ENCODE measurements at regions not wholly inside any gene's neighbourhood (a gene's known extent, or its start where the extent isn't known, plus 50 kb on each side); places are given as distances from the start of the nearest gene placed in this dataset.
"Not testable (repeated sequence)": the region's sequence is repeated elsewhere in the genome, so short reads cannot be mapped to it uniquely, and the experiment has no call there.

DNA sequence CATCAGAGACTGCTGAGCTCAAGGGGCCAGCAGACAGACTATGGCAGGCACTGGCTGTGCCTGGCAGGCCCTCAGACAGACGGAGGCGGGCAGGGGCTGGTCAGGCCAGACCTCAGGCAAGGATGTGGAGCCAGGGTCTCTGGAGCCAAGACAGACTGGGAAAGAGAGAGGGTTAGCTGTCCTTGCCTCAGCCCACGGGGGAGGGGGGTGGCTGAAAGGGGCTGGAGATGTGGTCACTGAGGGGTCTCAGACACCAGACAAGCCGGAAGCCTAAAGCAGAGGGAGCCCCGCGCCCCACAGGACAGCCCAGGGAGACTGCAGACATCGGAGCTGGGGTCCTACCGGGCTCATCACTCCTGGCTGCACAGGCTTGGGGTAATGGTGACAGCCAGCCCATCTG is 141.2 kb upstream of the FOXD4L5 start:
- DNase-seq (ENCODE audit: low read depth in 2 of 2), result no peak
- H3K4me3 ChIP-seq (replicated peaks in 1 of 2; ENCODE audit: low read depth in 2 of 2, low read length in 2 of 2), result no peak overlapping the region
- no peak for TF ChIP-seq CTCF (IDR thresholded peaks at IDR 0.05; ENCODE audit: low read depth, low read length)

GRCh38 chr9:65425183-65425582 is 140.2 kb upstream of the FOXD4L5 start:
- DNase-seq (ENCODE audit: low read depth in 2 of 2); H3K4me3 ChIP-seq (replicated peaks in 1 of 2; ENCODE audit: low read depth in 2 of 2, low read length in 2 of 2): not testable (repeated sequence)

DNA sequence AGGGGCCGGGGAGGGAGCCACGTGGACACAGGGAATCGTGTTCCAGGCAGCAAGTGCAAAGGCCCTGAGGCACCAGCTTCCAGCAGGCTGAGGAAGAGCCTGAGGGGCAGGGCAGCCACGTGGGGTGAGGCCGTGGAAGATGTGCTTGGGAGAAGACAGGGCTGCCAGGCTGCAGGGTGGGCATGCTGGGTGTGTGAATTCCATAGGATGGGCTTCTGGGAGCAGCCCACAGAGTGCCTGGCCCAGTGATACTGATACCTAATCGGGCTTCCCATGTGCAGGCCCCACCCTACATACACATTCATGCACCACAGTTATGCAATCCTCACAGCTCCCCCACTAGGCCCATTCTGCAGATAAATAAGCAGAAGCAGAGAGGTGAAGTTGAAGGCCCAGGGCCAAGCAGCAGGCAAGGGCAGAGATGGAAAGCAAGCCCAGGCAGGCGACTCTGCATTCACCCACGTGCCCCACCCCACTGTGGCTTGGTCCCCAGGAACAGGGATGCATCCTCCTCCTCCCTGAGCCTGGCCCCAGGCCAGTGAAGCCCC is 139.5 kb upstream of the FOXD4L5 start:
- not testable (repeated sequence) for DNase-seq (ENCODE audit: low read depth in 2 of 2); H3K4me3 ChIP-seq (replicated peaks in 1 of 2; ENCODE audit: low read depth in 2 of 2, low read length in 2 of 2)

DNA sequence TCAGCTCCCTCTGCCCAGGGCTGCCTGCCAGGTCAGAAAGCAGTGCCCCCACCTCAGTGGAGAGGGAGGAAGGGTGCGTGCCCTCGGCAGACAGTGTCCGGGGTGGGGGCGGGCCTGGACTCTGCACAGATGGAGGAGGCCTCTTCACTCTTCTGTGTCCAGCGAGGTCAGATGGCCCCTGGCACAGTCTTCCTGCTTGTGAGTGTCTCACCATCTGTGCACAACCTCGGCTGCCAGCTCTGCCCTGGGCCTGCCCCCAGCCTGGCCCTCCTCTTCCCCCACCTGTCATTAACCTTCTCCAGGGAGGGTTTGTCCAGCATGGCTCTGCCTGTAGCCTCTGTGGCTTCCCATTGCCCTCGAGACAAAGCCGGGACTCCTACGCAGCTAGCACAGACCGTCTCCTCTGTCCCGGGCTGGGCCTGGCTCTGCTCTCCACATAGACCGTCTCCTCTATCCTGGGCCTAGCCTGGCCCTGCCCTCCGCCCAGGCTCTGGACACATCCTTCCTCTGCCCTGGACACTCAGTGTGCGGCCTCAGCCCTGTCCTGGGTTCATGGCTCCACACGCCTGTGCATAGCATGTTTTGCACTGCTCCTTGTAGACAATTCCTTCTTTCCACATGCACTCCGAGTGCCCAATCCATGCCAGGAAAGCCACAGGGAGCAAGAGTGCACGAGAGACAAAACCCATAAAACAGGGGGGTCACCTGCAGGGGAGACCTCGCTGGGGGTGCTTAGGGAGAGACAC is 138.9 kb upstream of the FOXD4L5 start:
- not testable (repeated sequence) for H3K4me3 ChIP-seq (replicated peaks in 1 of 2; ENCODE audit: low read depth in 2 of 2, low read length in 2 of 2); DNase-seq (ENCODE audit: low read depth in 2 of 2)

DNA sequence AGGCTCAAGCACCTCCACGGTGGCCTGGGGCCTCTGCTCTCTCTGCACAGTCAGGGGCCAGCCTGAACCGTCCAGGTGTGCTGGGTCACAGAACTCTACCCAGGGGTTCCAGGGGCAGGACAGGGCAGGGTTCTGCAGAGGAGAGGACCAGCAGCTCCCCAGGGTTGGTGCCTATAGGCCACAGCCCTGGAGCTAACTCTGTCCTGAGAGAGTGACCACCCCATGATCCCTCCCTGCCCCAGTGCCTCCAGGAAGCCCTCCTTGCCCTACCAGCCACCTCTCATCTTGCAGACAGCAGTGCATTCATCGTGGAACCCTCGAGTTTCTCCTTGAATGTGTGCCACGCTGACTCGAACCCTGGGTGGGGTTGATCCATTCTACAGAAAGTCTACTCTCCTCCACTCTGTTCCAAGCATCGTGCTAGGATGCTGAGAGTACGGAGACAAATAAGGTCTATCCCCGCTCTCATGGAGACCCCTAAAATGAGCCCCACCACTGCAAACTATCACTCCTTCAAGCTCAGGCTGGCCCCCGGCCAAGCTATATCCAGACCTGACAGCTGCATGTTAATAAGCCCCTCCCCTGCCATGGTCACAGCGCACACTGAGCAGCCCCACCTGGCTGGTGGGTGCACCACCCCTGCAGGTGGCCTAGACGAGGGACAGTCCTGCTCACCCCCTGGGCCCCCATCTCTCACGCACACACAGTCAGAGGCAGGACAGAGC is 138.1 kb upstream of the FOXD4L5 start:
- not testable (repeated sequence) for H3K4me3 ChIP-seq (replicated peaks in 1 of 2; ENCODE audit: low read depth in 2 of 2, low read length in 2 of 2); DNase-seq (ENCODE audit: low read depth in 2 of 2)

DNA sequence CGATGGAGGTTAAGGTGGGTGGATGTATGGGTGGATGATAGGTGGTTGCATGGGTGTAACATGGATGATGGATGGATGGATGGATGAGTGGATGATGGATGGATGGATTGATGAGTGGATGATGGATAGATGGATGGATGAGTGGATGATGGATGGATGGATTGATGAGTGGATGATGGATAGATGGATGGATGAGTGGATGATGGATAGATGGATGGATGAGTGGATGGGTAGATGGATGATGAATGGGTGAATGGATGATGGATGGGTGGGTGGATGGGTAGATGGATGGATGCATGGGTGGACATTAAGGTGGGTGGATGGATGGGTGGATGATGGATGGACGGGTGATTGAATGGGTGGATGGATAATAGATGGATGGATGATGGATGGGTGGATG is 136.5 kb upstream of the FOXD4L5 start:
- H3K4me3 ChIP-seq (replicated peaks in 1 of 2; ENCODE audit: low read depth in 2 of 2, low read length in 2 of 2); DNase-seq (ENCODE audit: low read depth in 2 of 2): not testable (repeated sequence)

GRCh38 chr9:65420771-65421170 is 135.8 kb upstream of the FOXD4L5 start:
- no peak overlapping the region for H3K4me3 ChIP-seq (replicated peaks in 1 of 2; ENCODE audit: low read depth in 2 of 2, low read length in 2 of 2)
- TF ChIP-seq CTCF (IDR thresholded peaks at IDR 0.05; ENCODE audit: low read depth, low read length), result no peak

GRCh38 chr9:65418966-65419365 is 134.0 kb upstream of the FOXD4L5 start:
- not testable (repeated sequence) for DNase-seq (ENCODE audit: low read depth in 2 of 2); H3K4me3 ChIP-seq (replicated peaks in 1 of 2; ENCODE audit: low read depth in 2 of 2, low read length in 2 of 2)

More at GRCh38 chr9:65420771-65421170, 135.8 kb upstream of the FOXD4L5 start:
- no peak for DNase-seq (ENCODE audit: low read depth in 2 of 2)

GRCh38 chr9:65416948-65417347 is 131.9 kb upstream of the FOXD4L5 start:
- H3K4me3 ChIP-seq (replicated peaks in 1 of 2; ENCODE audit: low read depth in 2 of 2, low read length in 2 of 2); DNase-seq (ENCODE audit: low read depth in 2 of 2): not testable (repeated sequence)

GRCh38 chr9:65414249-65414648 is 129.2 kb upstream of the FOXD4L5 start:
- not testable (repeated sequence) for H3K4me3 ChIP-seq (replicated peaks in 1 of 2; ENCODE audit: low read depth in 2 of 2, low read length in 2 of 2); DNase-seq (ENCODE audit: low read depth in 2 of 2)

DNA sequence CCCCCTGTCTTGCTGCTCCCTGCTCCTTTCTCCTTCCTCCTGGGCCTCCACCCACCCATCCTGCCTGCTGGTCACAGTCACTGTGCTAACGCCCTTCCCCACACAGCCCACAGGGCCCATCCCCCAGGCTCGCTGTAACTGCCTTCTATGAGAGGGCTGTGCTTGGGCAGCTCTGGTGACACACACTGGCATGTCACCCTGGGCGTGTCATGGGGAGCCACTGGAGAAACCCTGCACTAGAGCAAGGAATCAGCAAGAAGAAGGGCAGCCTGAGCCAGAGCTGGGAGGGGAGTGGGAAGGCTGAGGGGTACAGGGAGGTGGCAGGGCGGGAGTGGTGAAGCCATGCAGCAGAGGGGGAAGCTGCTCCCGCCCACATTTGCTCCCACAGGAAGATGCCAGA is 128.4 kb upstream of the FOXD4L5 start:
- H3K4me3 ChIP-seq (replicated peaks in 1 of 2; ENCODE audit: low read depth in 2 of 2, low read length in 2 of 2); DNase-seq (ENCODE audit: low read depth in 2 of 2): not testable (repeated sequence)

Measured in cardiac fibroblast (primary cell).